ENCODE measurements at regions not wholly inside any gene's neighbourhood (a gene's known extent, or its start where the extent isn't known, plus 50 kb on each side); places are given as distances from the start of the nearest gene placed in this dataset.
"Not testable (repeated sequence)": the region's sequence is repeated elsewhere in the genome, so short reads cannot be mapped to it uniquely, and the experiment has no call there.

GRCh38 chr6:81891874-81892273, 139.4 kb upstream of the TENT5A start:
- Histone ChIP-seq H3K9ac (no peak overlapping the region), H4K20me1 (no peaks in the 10 kb centered on the region), H3K27ac (no peak overlapping the region), H3K4me2 (no peak overlapping the region), H3K4me1 (no peaks in the 10 kb centered on the region), H3K4me3 (no peak overlapping the region), H3K9me3 (replicated peaks in 1 of 11) (no peaks in the 10 kb centered on the region), H3K27me3 (no peaks in the 10 kb centered on the region), H3K36me3 (no peaks in the 10 kb centered on the region)
- no peak for TF ChIP-seq Cebpa-rat (IDR thresholded peaks at IDR 0.05)

GRCh38 chr6:81890846-81891245, 138.4 kb upstream of the TENT5A start:
- H3K9me3 ChIP-seq (replicated peaks in 1 of 11), result no peaks in the 10 kb centered on the region
- no peak overlapping the region for H3K27ac ChIP-seq
- no peaks in the 10 kb centered on the region for H3K27me3 ChIP-seq
- TF ChIP-seq Cebpa-rat (IDR thresholded peaks at IDR 0.05), result no peak
- no peaks in the 10 kb centered on the region for H3K36me3 ChIP-seq
- H3K4me3 ChIP-seq, result no peak overlapping the region
- no peaks in the 10 kb centered on the region for H4K20me1 ChIP-seq
- H3K4me2 ChIP-seq, result no peak overlapping the region
- no peaks in the 10 kb centered on the region for H3K4me1 ChIP-seq
- H3K9ac ChIP-seq, result no peak overlapping the region

GRCh38 chr6:81889377-81890053, 137.0 kb upstream of the TENT5A start:
- H3K9me3 ChIP-seq (replicated peaks in 1 of 11), result no peaks in the 10 kb centered on the region
- no peak overlapping the region for H3K4me2 ChIP-seq
- no peak overlapping the region for H3K27ac ChIP-seq
- no peak overlapping the region for H3K4me3 ChIP-seq
- H3K4me1 ChIP-seq, result no peaks in the 10 kb centered on the region
- H4K20me1 ChIP-seq, result no peaks in the 10 kb centered on the region
- no peaks in the 10 kb centered on the region for H3K36me3 ChIP-seq
- H3K27me3 ChIP-seq, result no peaks in the 10 kb centered on the region
- TF ChIP-seq Cebpa-rat (IDR thresholded peaks at IDR 0.05), result no peak
- no peak overlapping the region for H3K9ac ChIP-seq

DNA sequence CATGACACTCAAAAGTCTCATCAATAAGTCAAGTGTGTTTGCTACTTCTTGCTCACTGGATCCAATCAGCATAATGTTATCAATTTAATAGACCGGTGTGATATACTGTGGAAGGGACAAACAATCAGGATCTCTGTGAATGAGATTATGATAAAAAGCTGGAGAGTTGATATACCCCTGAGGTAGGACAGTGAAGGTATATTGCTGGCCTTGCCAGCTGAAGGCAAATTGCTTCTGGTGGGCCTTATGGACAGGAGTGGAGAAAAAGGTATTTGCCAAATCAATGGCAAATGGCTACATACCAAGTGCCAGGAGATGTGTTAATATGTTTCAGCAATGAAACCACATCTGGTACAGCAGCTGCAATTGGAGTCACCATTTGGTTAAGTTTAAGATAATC, 134.4 kb upstream of the TENT5A start:
- not testable (repeated sequence) for H3K4me2 ChIP-seq; H3K36me3 ChIP-seq; H3K4me3 ChIP-seq; H3K4me1 ChIP-seq; H4K20me1 ChIP-seq; H3K27me3 ChIP-seq; H3K9ac ChIP-seq; H3K9me3 ChIP-seq (replicated peaks in 1 of 11); H3K27ac ChIP-seq

DNA sequence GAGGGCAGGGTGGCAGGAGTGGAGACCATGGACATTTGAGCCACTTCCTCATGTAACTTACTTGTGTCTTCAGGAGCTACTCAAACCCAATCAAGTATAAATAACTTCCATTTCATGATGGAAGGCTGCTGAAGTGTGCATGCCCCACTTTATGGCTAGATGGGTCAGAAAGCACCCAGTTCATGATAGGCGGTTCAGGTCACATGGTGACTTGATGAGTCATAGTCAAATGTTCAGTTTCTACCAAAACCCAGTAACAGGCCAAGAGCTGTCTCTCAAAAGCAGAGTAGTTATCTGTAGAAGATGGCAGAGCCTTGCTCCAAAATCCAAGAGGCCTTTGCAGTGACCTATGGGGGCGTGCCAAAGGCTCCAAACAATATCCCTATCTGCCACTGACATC, 133.7 kb upstream of the TENT5A start:
- no peaks in the 10 kb centered on the region for H3K9me3 ChIP-seq (replicated peaks in 1 of 11)
- H3K27ac ChIP-seq, result no peak overlapping the region
- H3K27me3 ChIP-seq, result no peaks in the 10 kb centered on the region

GRCh38 chr6:81881660-81882059, 129.2 kb upstream of the TENT5A start:
- TF ChIP-seq Cebpa-rat (IDR thresholded peaks at IDR 0.05), result no peak
- H3K27me3 ChIP-seq, result no peaks in the 10 kb centered on the region

More for the DNA sequence above, 133.7 kb upstream of the TENT5A start:
- H3K36me3 ChIP-seq, result no peaks in the 10 kb centered on the region
- no peak for TF ChIP-seq Cebpa-rat (IDR thresholded peaks at IDR 0.05)
- H3K4me3 ChIP-seq, result no peak overlapping the region
- H3K4me2 ChIP-seq, result no peak overlapping the region
- no peaks in the 10 kb centered on the region for H3K4me1 ChIP-seq
- H4K20me1 ChIP-seq, result no peaks in the 10 kb centered on the region
- no peak overlapping the region for H3K9ac ChIP-seq

DNA sequence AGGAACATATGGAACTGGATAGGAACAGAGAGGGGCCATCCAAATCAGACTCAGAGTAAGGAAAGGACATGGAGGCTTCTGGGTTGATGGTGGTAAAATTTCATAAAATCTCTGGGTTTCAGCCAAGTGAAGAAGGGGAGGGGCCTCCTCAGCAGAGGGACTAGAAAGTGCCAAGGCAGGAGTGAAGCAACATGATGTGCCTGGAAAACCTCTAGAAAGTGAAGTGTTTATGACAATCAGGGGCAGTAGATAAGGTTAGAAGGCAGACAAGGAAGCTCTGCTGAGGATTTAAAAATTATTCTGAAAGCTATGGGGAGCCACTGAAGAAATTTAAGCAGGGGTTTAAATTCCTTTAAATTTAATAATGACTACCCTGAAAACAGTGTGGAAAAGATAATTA, 126.0 kb upstream of the TENT5A start:
- Histone ChIP-seq H3K4me2 (no peak overlapping the region), H3K4me1 (no peaks in the 10 kb centered on the region), H3K27me3 (no peaks in the 10 kb centered on the region), H3K36me3 (no peaks in the 10 kb centered on the region), H4K20me1 (no peaks in the 10 kb centered on the region), H3K9me3 (replicated peaks in 1 of 11) (no peaks in the 10 kb centered on the region), H3K9ac (no peak overlapping the region), H3K27ac (no peak overlapping the region), H3K4me3 (no peak overlapping the region)
- no peak for TF ChIP-seq Cebpa-rat (IDR thresholded peaks at IDR 0.05)

More at GRCh38 chr6:81881660-81882059, 129.2 kb upstream of the TENT5A start:
- Histone ChIP-seq H3K9me3 (replicated peaks in 1 of 11) (no peaks in the 10 kb centered on the region), H3K36me3 (no peaks in the 10 kb centered on the region), H3K4me3 (no peak overlapping the region), H3K27ac (no peak overlapping the region), H3K9ac (no peak overlapping the region), H3K4me2 (no peak overlapping the region), H4K20me1 (no peaks in the 10 kb centered on the region), H3K4me1 (no peaks in the 10 kb centered on the region)

DNA sequence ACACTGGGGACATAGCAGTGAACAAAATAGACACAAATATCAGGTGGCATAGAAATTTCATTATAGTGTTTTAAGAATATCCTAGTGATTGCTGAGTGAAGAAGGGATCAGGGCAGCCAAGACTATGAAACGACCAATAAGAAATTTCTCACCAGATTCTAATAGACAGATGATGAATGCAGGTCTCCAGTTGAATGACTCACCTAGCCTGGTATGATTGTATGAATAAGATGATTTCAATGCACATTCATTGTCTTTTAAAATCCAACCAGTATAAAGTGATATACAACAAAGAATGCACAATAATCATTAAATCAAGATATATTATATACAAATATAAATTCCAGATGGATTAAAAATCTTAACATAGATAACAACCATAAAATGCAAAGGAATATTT, 124.5 kb upstream of the TENT5A start:
- Histone ChIP-seq H3K27ac (no peak overlapping the region), H3K27me3 (no peaks in the 10 kb centered on the region), H3K9ac (no peak overlapping the region), H3K4me1 (no peaks in the 10 kb centered on the region), H3K4me2 (no peak overlapping the region), H3K9me3 (replicated peaks in 1 of 11) (no peaks in the 10 kb centered on the region), H3K36me3 (no peaks in the 10 kb centered on the region), H4K20me1 (no peaks in the 10 kb centered on the region), H3K4me3 (no peak overlapping the region)
- no peak for TF ChIP-seq Cebpa-rat (IDR thresholded peaks at IDR 0.05)

DNA sequence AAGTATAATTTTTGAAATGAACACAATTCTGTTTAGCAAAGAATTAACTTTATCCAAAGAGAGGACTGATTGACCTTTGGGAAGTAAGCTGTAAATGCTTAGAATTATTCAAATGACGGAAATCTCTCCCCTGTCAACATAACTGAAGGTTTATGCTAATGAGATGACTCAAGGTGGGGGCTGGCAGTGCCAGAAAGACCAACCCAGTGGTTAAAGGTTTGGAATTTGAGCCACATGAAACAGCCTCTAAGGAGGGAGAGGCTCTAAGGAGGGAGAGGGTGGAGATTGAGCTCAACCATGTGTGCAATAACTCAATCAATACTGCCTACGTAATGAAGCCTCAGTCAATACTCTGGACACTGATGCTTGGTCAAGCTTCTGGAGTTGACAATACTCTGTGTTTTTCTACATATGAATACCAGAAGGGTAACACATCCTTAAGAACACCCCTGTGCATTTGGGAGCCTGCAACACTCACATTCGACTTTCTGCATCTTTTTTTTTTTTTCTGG, 123.4 kb upstream of the TENT5A start:
- no peaks in the 10 kb centered on the region for H4K20me1 ChIP-seq

GRCh38 chr6:81869749-81870508, 117.4 kb upstream of the TENT5A start:
- not testable (repeated sequence) for H3K36me3 ChIP-seq; H3K27me3 ChIP-seq; H3K4me1 ChIP-seq; H3K27ac ChIP-seq; H3K9me3 ChIP-seq (replicated peaks in 1 of 11); H4K20me1 ChIP-seq; H3K4me2 ChIP-seq; H3K9ac ChIP-seq; H3K4me3 ChIP-seq

More for the DNA sequence above, 123.4 kb upstream of the TENT5A start:
- H3K9ac ChIP-seq, result no peak overlapping the region
- no peaks in the 10 kb centered on the region for H3K36me3 ChIP-seq
- no peaks in the 10 kb centered on the region for H3K9me3 ChIP-seq (replicated peaks in 1 of 11)
- no peak overlapping the region for H3K4me2 ChIP-seq
- no peak overlapping the region for H3K4me3 ChIP-seq
- H3K27ac ChIP-seq, result no peak overlapping the region
- no peaks in the 10 kb centered on the region for H3K4me1 ChIP-seq
- no peak for TF ChIP-seq Cebpa-rat (IDR thresholded peaks at IDR 0.05)
- H3K27me3 ChIP-seq, result no peaks in the 10 kb centered on the region

All from BLaER1 treated with 17β-estradiol and CSF1 and Interleukin-3, amounts not matched to agents 10 nM and 100 nM (cell line).